Lower leg skin (tissue), 4 donors: ENCODE measurements at regions not wholly inside any gene's neighbourhood (a gene's known extent, or its start where the extent isn't known, plus 50 kb on each side); places are given as distances from the start of the nearest gene placed in this dataset.

Source experiments
- DNase-seq, 2 donors: peaks; one replicate each; pipeline ENCODE4 v3.0.0-alpha.2; 2019; ENCODE audit warnings: low spot score in 2 of 2
- H3K4me3 ChIP-seq: fragments of 200-600 bp; sonication (generic); 2 replicates; pipeline ENCODE4 v1.5.1; 2017; ENCODE audit warnings: mild to moderate bottlenecking, low read depth; ENCODE audit not compliant: poor library complexity, severe bottlenecking
- CTCF ChIP-seq, 3 donors: fragments of 450-650 bp; IDR thresholded peaks; one replicate each; pipeline ENCODE4 v1.5.1; 2016; ENCODE audit warnings: antibody characterized with exemption in 3 of 3, mild to moderate bottlenecking in 3 of 3, moderate library complexity in 2 of 3
- POLR2A ChIP-seq, 2 donors: fragments of 450-650 bp; IDR thresholded peaks; one replicate each; pipeline ENCODE4 v1.6.1; 2016 to 2017; ENCODE audit warnings: antibody characterized with exemption in 2 of 2, mild to moderate bottlenecking in 1 of 2, moderate library complexity in 1 of 2
- WGBS, 2 donors: methylation state at CpG; one replicate each; pipeline ENCODE4 v1.1.5; 2018; 5-methylcytosine and 5-hydroxymethylcytosine counted together
- intact Hi-C: fragments of 100-400 bp; cut with DNase I; formaldehyde crosslinking; loops from one replicate; pipeline ENCODE4 v1.15.0; 2023; ENCODE audit warnings: low total_unique reads

GRCh38 chr4:104066533-104066932 lies 346.7 kb upstream of the TACR3 start:
- no peak overlapping the region for H3K4me3 ChIP-seq
- no peak for TF ChIP-seq POLR2A (IDR thresholded peaks at IDR 0.05)
- TF ChIP-seq CTCF (IDR thresholded peaks at IDR 0.05) = no peak
- DNase-seq = no peak
- WGBS, 2 donors = 65 to 73% methylated on average over 2 of the region's 2 CpGs
- intact Hi-C loops = no loop called here

- H3K4me3 ChIP-seq = no peak overlapping the region
- WGBS, 2 donors = 18 to 30% methylated on average over 8 of the region's 8 CpGs
- intact Hi-C loops = no loop called here
- DNase-seq = no peak
- TF ChIP-seq CTCF (IDR thresholded peaks at IDR 0.05) (no peak), POLR2A (IDR thresholded peaks at IDR 0.05) (no peak)
Observed at GRCh38 chr4:104064646-104065577, 345.1 kb upstream of the TACR3 start.

GRCh38 chr4:104063341-104063740 lies 343.6 kb upstream of the TACR3 start:
- TF ChIP-seq POLR2A (IDR thresholded peaks at IDR 0.05) (no peak), CTCF (IDR thresholded peaks at IDR 0.05) (no peak)
- no peak overlapping the region for H3K4me3 ChIP-seq
- no peak for DNase-seq
- WGBS, 2 donors = 64 to 71% methylated on average over 2 of the region's 2 CpGs
- intact Hi-C loops = no loop called here

- no peak for TF ChIP-seq POLR2A (IDR thresholded peaks at IDR 0.05)
- no peak for TF ChIP-seq CTCF (IDR thresholded peaks at IDR 0.05)
- DNase-seq = no peak
- WGBS, 2 donors = 71 to 79% methylated on average over 3 of the region's 3 CpGs
- H3K4me3 ChIP-seq = no peak overlapping the region
- intact Hi-C loops = no loop called here
Observed at GRCh38 chr4:104044369-104044768, 324.6 kb upstream of the TACR3 start.

- 51 to 52% methylated on average over 5 of the region's 5 CpGs for whole genome bisulfite sequencing, 2 donors
- intact Hi-C loops = no loop called here
- DNase-seq = no peak
- TF ChIP-seq POLR2A (IDR thresholded peaks at IDR 0.05) (no peak), CTCF (IDR thresholded peaks at IDR 0.05) (no peak)
- no peak overlapping the region for H3K4me3 ChIP-seq
Observed at GRCh38 chr4:104032896-104033295, 313.1 kb upstream of the TACR3 start.

GRCh38 chr4:104025251-104025650 lies 305.5 kb upstream of the TACR3 start:
- no peak for TF ChIP-seq CTCF (IDR thresholded peaks at IDR 0.05)
- no peak for TF ChIP-seq POLR2A (IDR thresholded peaks at IDR 0.05)
- intact Hi-C loops = no loop called here
- H3K4me3 ChIP-seq = no peak overlapping the region
- DNase-seq = no peak
